GM19035 (cell line): ENCODE measurements at regions not wholly inside any gene's neighbourhood (a gene's known extent, or its start where the extent isn't known, plus 50 kb on each side); places are given as distances from the start of the nearest gene placed in this dataset.
"Not testable (repeated sequence)": the region's sequence is repeated elsewhere in the genome, so short reads cannot be mapped to it uniquely, and the experiment has no call there.

ENCODE experiments used
- ATAC-seq: cut with Tn5 transposase; IDR thresholded peaks from one replicate; pipeline ENCODE4 v1.9.1; 2021; ENCODE audit not compliant: unreplicated experiment

- no peak for ATAC-seq
Measured at GRCh38 chr19:27890206-27890605, 1322.7 kb downstream of the UQCRFS1 start.

- no peak for ATAC-seq
Measured at GRCh38 chr19:27889156-27889555, 1323.8 kb downstream of the UQCRFS1 start.

DNA sequence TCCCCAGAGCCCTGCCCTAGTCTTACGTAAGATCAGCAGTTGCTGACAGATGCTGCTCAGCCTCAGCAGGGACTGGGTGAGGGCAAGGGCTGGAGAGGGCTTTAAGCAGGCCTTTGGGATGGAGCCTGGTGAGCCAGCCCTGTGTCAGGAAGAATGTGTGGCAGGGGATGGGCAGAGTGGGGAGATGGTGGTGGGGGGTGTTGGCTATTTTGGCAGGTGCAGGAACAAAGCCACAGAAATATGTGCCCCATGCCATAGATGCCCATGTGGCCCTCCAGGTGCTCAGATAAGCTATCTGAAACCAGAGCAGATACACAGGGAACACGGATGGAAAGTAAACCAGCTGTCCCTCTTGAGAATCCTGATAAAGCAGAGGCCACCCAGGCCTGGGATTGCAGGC, 1325.0 kb downstream of the UQCRFS1 start:
- no peak for ATAC-seq

- ATAC-seq: no peak
Measured at GRCh38 chr19:27885359-27885758, 1327.6 kb downstream of the UQCRFS1 start.

DNA sequence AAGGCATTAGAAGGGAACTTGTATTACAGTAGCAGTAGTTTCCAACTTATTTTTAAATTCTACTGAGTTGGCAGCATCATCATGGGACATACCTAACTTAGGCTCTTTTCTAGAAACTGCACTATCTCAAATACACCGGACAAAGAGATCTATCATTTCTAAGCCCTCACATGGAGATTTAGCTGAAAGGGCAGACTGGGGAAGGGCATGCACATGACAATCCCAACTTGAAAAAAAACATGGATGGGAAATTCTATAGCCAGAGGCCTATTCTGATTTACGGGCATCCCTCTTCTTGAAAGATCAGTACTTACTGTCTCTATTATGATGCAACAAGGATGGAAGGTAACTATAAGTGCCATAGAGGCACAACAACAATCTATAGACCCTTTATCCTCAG, 1328.6 kb downstream of the UQCRFS1 start:
- ATAC-seq: no peak

DNA sequence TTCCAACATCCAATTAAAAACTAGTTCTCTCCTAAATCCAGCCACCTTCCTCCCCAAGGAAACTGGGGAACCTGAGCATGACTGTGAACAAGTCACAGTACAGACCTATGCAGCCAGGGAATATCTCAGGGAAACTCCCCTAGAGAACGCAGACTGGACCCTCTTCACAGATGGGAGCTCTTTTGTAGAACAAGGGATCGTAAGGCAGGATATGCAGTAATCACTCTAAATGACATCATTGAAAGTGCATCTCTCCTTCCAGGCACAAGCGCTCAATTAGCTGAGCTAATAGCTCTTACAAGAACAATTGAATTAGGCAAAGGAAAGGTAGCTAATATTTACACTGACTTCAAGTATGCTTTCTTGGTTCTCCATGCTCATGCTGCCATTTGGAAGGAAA, 1331.7 kb downstream of the UQCRFS1 start:
- ATAC-seq: no peak

- no peak for ATAC-seq
Measured at GRCh38 chr19:27876976-27877512, 1335.9 kb downstream of the UQCRFS1 start.

- no peak for ATAC-seq
Measured at GRCh38 chr19:27876489-27876888, 1336.5 kb downstream of the UQCRFS1 start.

DNA sequence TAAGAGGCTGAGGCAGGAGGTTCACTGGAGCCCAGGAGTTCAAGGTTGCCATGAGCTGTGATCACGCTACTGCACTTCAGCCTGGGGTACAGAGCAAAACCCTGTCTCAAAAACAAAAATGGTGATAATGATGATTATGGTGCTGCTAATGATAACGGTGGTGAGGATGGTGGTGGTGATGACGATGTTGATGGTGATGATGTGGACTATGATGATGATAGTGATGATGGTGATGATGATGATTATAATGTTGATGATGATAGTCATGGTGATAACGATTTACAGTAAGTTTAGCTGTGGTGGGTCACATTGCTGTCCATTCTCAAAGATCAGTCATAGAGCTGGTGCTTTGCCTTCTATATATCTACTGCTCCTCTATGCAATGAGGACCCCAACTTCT, 1340.6 kb downstream of the UQCRFS1 start:
- ATAC-seq: no peak

- no peak for ATAC-seq
Measured at GRCh38 chr19:27870293-27870692, 1342.7 kb downstream of the UQCRFS1 start.

DNA sequence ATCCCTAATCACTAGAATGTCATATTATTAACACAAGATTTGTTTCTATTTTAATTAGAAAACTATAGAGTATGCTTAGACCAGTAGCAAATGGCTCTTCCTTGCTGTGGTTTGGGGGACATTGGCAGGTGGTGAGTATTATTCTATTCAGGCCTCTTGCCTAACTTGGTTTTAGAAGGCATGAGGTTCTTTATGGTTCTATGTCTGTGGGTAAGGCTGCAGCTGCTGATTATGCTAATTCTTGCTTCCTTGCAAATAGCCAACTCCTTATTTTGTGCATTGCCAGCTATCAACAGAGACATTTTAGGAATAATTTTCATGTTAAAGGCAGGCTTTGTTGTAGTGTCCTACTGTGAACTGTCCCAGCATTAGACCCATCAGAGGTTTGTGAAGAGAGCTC, 1344.9 kb downstream of the UQCRFS1 start:
- ATAC-seq: no peak

DNA sequence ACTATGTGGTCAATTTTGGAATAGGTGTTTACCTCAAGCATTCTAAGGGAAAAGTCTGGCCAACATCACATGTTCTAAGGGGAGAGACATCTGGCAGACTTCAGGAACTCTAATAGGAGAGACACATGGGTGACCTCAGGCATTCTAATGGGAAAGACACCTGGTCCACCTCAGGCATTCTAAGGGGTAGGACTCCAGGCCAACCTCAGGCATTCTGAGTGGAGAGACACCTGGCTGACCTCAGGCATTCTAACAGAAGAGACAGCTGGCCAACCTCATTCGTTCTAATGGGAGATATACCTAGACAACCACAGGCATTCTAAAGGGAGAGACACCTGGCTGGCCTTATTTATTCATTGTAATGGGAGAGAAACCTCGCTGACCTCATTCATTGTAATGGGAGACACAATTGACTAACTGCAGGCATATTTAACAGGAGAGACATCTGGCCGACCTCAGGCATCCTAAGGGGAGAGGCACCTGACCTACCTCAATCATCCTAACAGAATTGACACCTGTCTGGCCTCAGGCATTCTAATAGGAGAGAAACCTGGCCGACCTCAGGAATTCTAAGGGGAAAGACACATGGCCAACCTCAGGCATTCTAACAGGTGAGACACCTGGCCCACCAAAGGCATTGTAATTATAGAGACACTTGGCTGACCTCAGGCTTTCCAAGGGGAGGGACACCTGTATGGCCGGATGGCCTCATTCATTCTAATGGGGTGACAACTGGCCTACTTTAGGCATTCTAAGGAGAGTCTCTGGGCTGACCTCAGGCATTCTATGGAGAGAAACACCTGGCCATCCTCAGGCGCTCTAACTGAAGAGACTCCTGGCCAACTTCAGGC, 1346.8 kb downstream of the UQCRFS1 start:
- no peak for ATAC-seq

DNA sequence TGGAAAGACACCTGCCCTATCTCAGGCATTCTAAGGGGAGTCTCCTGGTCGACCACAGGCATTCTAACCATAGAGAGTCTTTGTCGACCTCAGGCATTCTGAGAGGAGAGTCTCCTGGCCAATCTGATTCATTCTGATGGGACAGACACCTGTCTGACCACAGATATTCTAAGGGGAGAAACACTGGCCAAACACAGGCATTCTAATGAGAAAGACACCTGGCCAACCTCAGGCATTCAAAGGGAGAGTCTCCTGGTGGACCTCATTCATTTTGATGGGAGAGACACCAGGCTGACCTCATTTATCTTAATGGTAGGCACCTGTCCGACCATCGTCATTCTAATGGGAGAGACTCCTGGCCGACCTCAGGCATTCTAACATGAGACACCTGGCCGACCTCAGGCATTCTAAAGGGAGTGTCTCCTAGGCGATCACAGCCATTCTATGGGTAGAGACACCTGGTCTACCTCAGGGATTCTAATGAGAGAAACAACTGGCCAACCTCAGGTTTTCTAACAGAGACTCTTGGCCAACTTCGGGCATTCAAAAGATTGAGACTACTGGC, 1351.5 kb downstream of the UQCRFS1 start:
- no peak for ATAC-seq

DNA sequence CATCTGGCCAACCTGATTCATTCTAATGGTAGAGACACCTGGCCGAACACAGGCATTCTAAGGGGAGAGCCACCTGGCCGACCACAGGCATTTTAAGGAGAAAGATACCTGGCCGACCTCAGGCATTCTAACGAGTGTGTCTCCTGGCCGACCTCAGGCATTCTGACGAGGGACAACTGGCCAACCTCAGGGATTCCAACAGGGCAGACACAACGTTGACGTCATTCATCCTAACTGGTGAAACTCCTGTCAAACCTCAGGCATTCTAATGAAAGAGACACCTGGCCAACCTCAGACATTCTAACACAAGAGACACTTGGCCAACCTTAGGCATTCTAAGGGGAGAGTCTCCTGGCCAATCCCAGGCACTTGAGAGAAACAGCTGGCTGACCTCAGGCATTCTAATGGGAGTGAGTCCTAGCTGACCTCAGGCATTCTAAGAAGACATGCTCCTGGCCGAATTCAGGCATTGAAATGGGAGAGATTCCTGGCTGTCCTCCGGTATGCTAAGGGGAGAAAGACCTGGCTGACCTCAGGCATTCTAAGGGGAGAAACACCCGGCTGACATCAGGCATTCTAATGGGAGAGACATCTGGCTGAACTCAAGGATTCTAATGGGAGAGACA, 1352.5 kb downstream of the UQCRFS1 start:
- ATAC-seq: no peak

DNA sequence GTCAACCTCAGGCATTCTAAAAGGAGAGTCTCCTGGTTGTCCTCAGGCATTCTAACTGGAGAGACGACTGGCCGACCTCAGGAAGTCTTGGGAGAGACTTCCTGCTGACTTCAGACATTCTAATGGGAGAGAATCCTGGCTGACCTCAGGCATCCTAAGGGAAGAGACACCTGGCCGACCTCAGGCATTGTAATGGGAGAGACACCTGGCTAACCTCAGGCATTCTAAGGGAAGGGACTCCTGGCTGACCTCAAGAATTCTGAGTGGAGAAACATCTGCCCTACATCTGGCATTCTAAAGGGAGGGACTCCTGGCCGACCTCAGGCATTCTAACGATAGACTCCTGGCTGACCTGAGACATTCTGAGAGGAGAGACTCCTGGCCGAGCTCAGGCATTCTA, 1353.3 kb downstream of the UQCRFS1 start:
- no peak for ATAC-seq

DNA sequence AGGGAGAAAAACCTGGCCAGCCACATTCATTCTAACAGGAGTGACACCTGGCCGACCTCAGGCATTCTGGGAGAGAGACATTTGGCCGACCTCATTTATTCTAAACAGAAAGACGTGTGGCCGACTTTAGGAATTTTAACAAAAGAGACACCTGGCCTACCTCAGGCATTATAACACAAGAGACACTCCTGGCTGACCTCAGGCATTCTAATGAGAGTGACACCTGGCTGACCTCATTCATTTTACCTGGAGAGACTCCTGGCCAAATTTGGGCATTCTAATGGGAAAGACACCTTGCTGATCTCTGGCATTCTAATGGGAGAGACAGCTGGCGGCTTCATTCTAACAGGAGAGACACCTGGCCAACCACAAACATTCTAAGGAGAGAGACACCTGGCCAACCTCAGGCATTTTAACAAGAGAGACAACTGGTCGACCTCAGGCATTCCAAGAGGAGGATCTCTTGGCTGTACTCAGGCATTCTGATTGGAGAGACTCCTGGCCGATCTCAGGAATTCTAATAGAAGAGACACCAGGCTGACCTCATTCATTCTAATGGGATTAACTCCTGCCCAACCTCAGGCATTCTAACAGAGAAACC, 1353.9 kb downstream of the UQCRFS1 start:
- ATAC-seq: no peak

DNA sequence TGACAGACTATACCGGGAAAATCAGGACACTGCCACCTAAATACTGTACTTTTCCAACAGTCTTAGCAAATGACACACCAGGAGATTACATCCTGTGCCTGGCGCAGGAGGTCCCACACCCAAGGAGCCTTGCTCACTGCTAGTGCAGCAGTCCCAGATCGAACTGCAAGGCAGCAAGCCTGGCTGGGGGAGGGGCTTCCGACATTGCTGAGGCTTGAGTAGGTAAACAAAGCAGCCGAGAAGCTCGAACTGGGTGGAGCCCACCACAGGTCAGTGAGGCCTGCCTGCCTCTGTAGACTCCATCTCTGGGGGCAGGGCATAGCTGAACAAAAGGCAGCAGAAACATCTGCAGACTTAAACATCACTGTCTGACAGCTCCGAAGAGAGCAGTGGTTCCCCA, 1360.0 kb downstream of the UQCRFS1 start:
- ATAC-seq: not testable (repeated sequence)

GRCh38 chr19:27851543-27852060, 1361.3 kb downstream of the UQCRFS1 start:
- no peak for ATAC-seq

DNA sequence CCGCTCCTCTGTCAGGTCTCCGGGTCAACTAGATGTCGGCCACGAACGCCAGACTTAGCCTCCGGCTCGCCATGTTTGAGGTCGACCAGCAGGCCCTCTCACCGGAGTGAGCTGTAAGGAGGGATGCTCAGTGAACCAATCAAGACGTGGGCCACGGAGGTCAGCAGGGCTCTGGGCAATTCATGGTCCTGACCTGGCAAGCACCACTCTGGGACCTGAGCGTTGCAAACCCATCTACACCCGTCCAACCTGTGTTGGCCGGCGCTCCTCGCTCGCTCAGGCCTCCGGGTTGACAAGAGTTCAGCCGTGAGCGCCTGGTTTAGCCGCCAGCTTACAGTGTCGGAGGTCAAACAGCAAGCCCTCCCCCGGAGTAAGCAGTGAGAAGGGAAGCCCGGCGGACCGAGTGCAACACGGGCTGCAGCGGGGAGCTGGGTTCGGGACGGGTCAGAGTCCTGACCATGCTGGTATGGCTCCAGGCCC, 1361.9 kb downstream of the UQCRFS1 start:
- no peak for ATAC-seq

DNA sequence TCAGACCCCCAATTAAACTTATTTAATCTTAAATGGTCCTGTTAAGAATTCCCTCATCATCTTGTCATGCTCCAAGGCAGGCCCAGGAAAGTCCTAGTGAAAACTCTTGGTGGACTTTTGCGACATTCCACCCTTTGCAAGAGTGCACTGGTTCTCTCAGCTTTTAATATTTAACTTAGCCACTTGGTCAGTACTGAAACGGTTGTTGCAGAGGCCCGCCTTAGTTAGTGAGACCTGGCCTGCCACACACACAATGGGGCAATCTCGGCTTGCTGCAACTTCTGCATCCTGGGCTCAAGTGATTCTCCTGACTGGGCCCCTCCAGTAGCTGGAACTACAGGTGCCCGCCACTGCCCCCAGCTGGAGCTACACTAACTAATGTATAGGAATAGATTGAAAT, 1366.0 kb downstream of the UQCRFS1 start:
- ATAC-seq: no peak

GRCh38 chr19:27844261-27844660, 1368.7 kb downstream of the UQCRFS1 start:
- no peak for ATAC-seq
